CD4-positive, alpha-beta T cell treated with Interleukin-4 for 1 hour (primary cell): ENCODE measurements at regions not wholly inside any gene's neighbourhood (a gene's known extent, or its start where the extent isn't known, plus 50 kb on each side); places are given as distances from the start of the nearest gene placed in this dataset.

Source experiments
- DNase-seq, 2 donors: peaks; one replicate each; pipeline ENCODE4 v3.0.0-alpha.2; 2020 to 2022

- DNase-seq: peak in 1 of 2 donors; percentile 18
These were observed 511.3 kb downstream of the SHQ1 start for GRCh38 chr3:72336821-72337479.

GRCh38 chr3:72336114-72336651 is 512.1 kb downstream of the SHQ1 start:
- DNase-seq: no peak

- DNase-seq: no peak
These were observed 512.7 kb downstream of the SHQ1 start for GRCh38 chr3:72335458-72336095.

- no peak for DNase-seq
These were observed 513.4 kb downstream of the SHQ1 start for GRCh38 chr3:72334681-72335457.

- no peak for DNase-seq
These were observed 515.6 kb downstream of the SHQ1 start for GRCh38 chr3:72332689-72333088.

- DNase-seq: no peak
These were observed 516.2 kb downstream of the SHQ1 start for GRCh38 chr3:72332036-72332435.

GRCh38 chr3:72331076-72331475 is 517.2 kb downstream of the SHQ1 start:
- DNase-seq: no peak

GRCh38 chr3:72329354-72329753 is 518.9 kb downstream of the SHQ1 start:
- DNase-seq: no peak

GRCh38 chr3:72328755-72329277 is 519.4 kb downstream of the SHQ1 start:
- DNase-seq: no peak

- no peak for DNase-seq
These were observed 521.2 kb downstream of the SHQ1 start for GRCh38 chr3:72327008-72327407.

GRCh38 chr3:72324253-72324811 is 523.9 kb downstream of the SHQ1 start:
- no peak for DNase-seq

GRCh38 chr3:72323773-72324172 is 524.5 kb downstream of the SHQ1 start:
- DNase-seq: no peak

GRCh38 chr3:72322264-72322976 is 525.8 kb downstream of the SHQ1 start:
- no peak for DNase-seq

GRCh38 chr3:72320955-72321303 is 527.3 kb downstream of the SHQ1 start:
- no peak for DNase-seq

GRCh38 chr3:72320095-72320954 is 527.9 kb downstream of the SHQ1 start:
- DNase-seq: no peak

GRCh38 chr3:72319194-72320094 is 528.8 kb downstream of the SHQ1 start:
- DNase-seq: no peak

- no peak for DNase-seq
These were observed 529.6 kb downstream of the SHQ1 start for GRCh38 chr3:72318504-72319193.

GRCh38 chr3:72317491-72317890 is 530.8 kb downstream of the SHQ1 start:
- no peak for DNase-seq

- DNase-seq: no peak
These were observed 531.6 kb downstream of the SHQ1 start for GRCh38 chr3:72316501-72317279.
